Caco-2 (cell line): ENCODE measurements at regions not wholly inside any gene's neighbourhood (a gene's known extent, or its start where the extent isn't known, plus 50 kb on each side); places are given as distances from the start of the nearest gene placed in this dataset.

Source experiments
- BruUV-seq: library from RNA; stranded (reverse); fragments of 400-500 nt; replicated peaks from 2 replicates; lab custom pipeline; 2021; lab: Mats Ljungman, UMichigan
- CTCF ChIA-PET: fragments of 300-600 bp; sonication (Branson Sonifier 250); formaldehyde crosslinking; loops from one replicate; lab custom pipeline; 2022; ENCODE audit warnings: antibody characterized with exemption; lab: Charles Lee
- POLR2A ChIA-PET: fragments of 300-600 bp; sonication (Branson Sonifier 250); formaldehyde crosslinking; loops from one replicate; lab custom pipeline; 2022; ENCODE audit warnings: antibody characterized with exemption; lab: Charles Lee
- DNase-seq, 2 experiments: peaks; one replicate each; pipeline versions ENCODE4 v3.0.0 to v3.0.0-alpha.2; 2020 to 2022
- H3K27me3 ChIP-seq: replicated peaks from 2 replicates; pipeline ENCODE4 v1.6.0; 2011; ENCODE audit warnings: low read length; ENCODE audit not compliant: control insufficient read depth, insufficient read depth
- H3K36me3 ChIP-seq: 2 replicates; pipeline ENCODE4 v1.5.1; 2011; ENCODE audit warnings: low read length; ENCODE audit not compliant: control insufficient read depth, insufficient read depth
- H3K4me1 ChIP-seq: fragments of 250-450 bp; sonication (Bioruptor Pico); 2 replicates; pipeline ENCODE4 v1.5.1; 2020; ENCODE audit warnings: mild to moderate bottlenecking
- H3K4me3 ChIP-seq: 2 replicates; pipeline ENCODE4 v1.5.1; 2011; ENCODE audit warnings: low read depth, mild to moderate bottlenecking, control low read depth, low read length
- H3K9me3 ChIP-seq: fragments of 250-450 bp; sonication (Bioruptor Pico); 2 replicates; pipeline ENCODE4 v1.5.1; 2020; ENCODE audit warnings: mild to moderate bottlenecking, moderate library complexity
- H3K27ac Mint-ChIP-seq: one replicate; pipeline ENCODE4 v1.8.0; 2022; ENCODE audit warnings: mixed read lengths; ENCODE audit not compliant: unreplicated experiment
- H3K27me3 Mint-ChIP-seq: one replicate; pipeline ENCODE4 v1.8.0; 2022; ENCODE audit warnings: mixed read lengths; ENCODE audit not compliant: insufficient read depth, unreplicated experiment
- H3K36me3 Mint-ChIP-seq: one replicate; pipeline ENCODE4 v1.8.0; 2022; ENCODE audit warnings: mild to moderate bottlenecking, mixed read lengths; ENCODE audit not compliant: insufficient read depth, unreplicated experiment
- H3K4me1 Mint-ChIP-seq: one replicate; pipeline ENCODE4 v1.8.0; 2022; ENCODE audit warnings: low read depth, mixed read lengths; ENCODE audit not compliant: unreplicated experiment
- H3K4me3 Mint-ChIP-seq: one replicate; pipeline ENCODE4 v1.8.0; 2022; ENCODE audit warnings: mild to moderate bottlenecking, moderate library complexity, mixed read lengths; ENCODE audit not compliant: unreplicated experiment
- H3K9me3 Mint-ChIP-seq: one replicate; pipeline ENCODE4 v1.8.0; 2022; ENCODE audit warnings: mixed read lengths; ENCODE audit not compliant: unreplicated experiment
- intact Hi-C: fragments of 100-400 bp; cut with micrococcal nuclease; formaldehyde crosslinking; loops from one replicate; pipeline ENCODE4 v1.10.0; 2022; ENCODE audit not compliant: unreplicated experiment
- TF ChIP-seq, protein P1 (sequence below), 2 experiments: fragments of 200-600 bp in 1 of 2; IDR thresholded peaks; 1 replicate in 1 of 2; 2 replicates in 1 of 2; pipeline versions ENCODE4 v1.5.1 to v1.8.0; 2011 to 2022; ENCODE audit warnings: antibody characterized with exemption in 1 of 2, control low read depth in 1 of 2, inconsistent platforms in 1 of 2, low read depth in 1 of 2, low read length in 1 of 2, mild to moderate bottlenecking in 1 of 2, moderate library complexity in 1 of 2; ENCODE audit not compliant: insufficient read depth in 1 of 2, severe bottlenecking in 1 of 2, unreplicated experiment in 1 of 2

- Histone ChIP-seq H3K4me3 (no peak overlapping the region), H3K27me3 (no peaks in the 10 kb centered on the region), H3K4me1 (no peaks in the 10 kb centered on the region), H3K36me3 (no peaks in the 10 kb centered on the region), H3K9me3 (no peaks in the 10 kb centered on the region)
- ChIA-PET CTCF (no interaction called here), POLR2A (no interaction called here)
- H3K9me3 Mint-ChIP-seq, result no peaks in the 10 kb centered on the region
- H3K4me3 Mint-ChIP-seq, result no peak overlapping the region
- no TSS peak for BruUV-seq
- TF ChIP-seq, protein P1, sequence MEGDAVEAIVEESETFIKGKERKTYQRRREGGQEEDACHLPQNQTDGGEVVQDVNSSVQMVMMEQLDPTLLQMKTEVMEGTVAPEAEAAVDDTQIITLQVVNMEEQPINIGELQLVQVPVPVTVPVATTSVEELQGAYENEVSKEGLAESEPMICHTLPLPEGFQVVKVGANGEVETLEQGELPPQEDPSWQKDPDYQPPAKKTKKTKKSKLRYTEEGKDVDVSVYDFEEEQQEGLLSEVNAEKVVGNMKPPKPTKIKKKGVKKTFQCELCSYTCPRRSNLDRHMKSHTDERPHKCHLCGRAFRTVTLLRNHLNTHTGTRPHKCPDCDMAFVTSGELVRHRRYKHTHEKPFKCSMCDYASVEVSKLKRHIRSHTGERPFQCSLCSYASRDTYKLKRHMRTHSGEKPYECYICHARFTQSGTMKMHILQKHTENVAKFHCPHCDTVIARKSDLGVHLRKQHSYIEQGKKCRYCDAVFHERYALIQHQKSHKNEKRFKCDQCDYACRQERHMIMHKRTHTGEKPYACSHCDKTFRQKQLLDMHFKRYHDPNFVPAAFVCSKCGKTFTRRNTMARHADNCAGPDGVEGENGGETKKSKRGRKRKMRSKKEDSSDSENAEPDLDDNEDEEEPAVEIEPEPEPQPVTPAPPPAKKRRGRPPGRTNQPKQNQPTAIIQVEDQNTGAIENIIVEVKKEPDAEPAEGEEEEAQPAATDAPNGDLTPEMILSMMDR (IDR thresholded peaks at IDR 0.05; ENCODE audit: insufficient read depth in 1 of 2, low read depth in 1 of 2, low read length in 1 of 2, severe bottlenecking in 1 of 2, unreplicated experiment in 1 of 2), result no peak
- no peaks in the 10 kb centered on the region for H3K27me3 Mint-ChIP-seq
- H3K4me1 Mint-ChIP-seq, result no peaks in the 10 kb centered on the region
- intact Hi-C loops, result no loop called here
- H3K27ac Mint-ChIP-seq, result no peak overlapping the region
- no peak for DNase-seq
- no peaks in the 10 kb centered on the region for H3K36me3 Mint-ChIP-seq
These were observed 287.9 kb downstream of the CXXC4 start for GRCh38 chr4:104206784-104207183.

- Mint-ChIP-seq H3K9me3 (no peaks in the 10 kb centered on the region), H3K36me3 (no peaks in the 10 kb centered on the region), H3K4me3 (no peak overlapping the region), H3K27ac (no peak overlapping the region), H3K27me3 (no peaks in the 10 kb centered on the region), H3K4me1 (no peaks in the 10 kb centered on the region)
- TF ChIP-seq, protein P1 (IDR thresholded peaks at IDR 0.05; ENCODE audit: insufficient read depth in 1 of 2, low read depth in 1 of 2, low read length in 1 of 2, severe bottlenecking in 1 of 2, unreplicated experiment in 1 of 2), result no peak
- Histone ChIP-seq H3K4me3 (no peak overlapping the region), H3K4me1 (no peaks in the 10 kb centered on the region), H3K36me3 (no peaks in the 10 kb centered on the region), H3K27me3 (no peaks in the 10 kb centered on the region), H3K9me3 (no peaks in the 10 kb centered on the region)
- intact Hi-C loops, result no loop called here
- BruUV-seq, result no TSS peak
- CTCF ChIA-PET, result no interaction called here
- no peak for DNase-seq
- POLR2A ChIA-PET, result no interaction called here
These were observed 289.6 kb downstream of the CXXC4 start for GRCh38 chr4:104205116-104205515.

DNA sequence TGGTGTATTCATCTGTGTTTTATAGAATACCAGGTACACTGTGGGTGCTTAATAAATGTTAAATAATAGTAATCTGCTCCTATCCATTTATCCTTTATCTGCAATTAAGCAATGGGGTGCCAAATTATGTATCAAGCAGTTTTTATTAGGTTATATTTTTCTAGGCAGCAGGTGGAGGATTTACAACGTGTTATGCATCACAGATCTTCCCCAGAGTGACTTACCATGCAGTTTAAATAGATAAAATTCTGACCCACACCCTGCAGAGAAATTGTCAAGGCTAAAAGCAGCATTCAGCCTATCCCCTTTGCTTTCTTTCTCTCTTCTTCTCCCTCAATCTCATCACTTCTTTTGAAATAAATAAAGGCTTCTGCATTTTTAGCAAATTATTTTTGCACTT is 306.4 kb downstream of the CXXC4 start:
- Mint-ChIP-seq H3K27me3 (peaks cover 3% of the 10 kb centered on the region), H3K9me3 (no peaks in the 10 kb centered on the region), H3K27ac (no peak overlapping the region), H3K4me1 (no peaks in the 10 kb centered on the region), H3K36me3 (no peaks in the 10 kb centered on the region), H3K4me3 (no peak overlapping the region)
- DNase-seq, result no peak
- TF ChIP-seq, protein P1 (IDR thresholded peaks at IDR 0.05; ENCODE audit: insufficient read depth in 1 of 2, low read depth in 1 of 2, low read length in 1 of 2, severe bottlenecking in 1 of 2, unreplicated experiment in 1 of 2), result no peak
- H3K36me3 ChIP-seq, result no peaks in the 10 kb centered on the region
- POLR2A ChIA-PET, result no interaction called here
- BruUV-seq, result no TSS peak
- intact Hi-C loops, result no loop called here
- CTCF ChIA-PET, result no interaction called here
- H3K27me3 ChIP-seq, result no peaks in the 10 kb centered on the region
- no peak overlapping the region for H3K4me3 ChIP-seq
- no peaks in the 10 kb centered on the region for H3K4me1 ChIP-seq
- H3K9me3 ChIP-seq, result no peaks in the 10 kb centered on the region
